WTC11 (cell line): ENCODE measurements at regions not wholly inside any gene's neighbourhood (a gene's known extent, or its start where the extent isn't known, plus 50 kb on each side); places are given as distances from the start of the nearest gene placed in this dataset.
"Not testable (repeated sequence)": the region's sequence is repeated elsewhere in the genome, so short reads cannot be mapped to it uniquely, and the experiment has no call there.

Source experiments
- JUN ChIP-seq: sonication (generic); formaldehyde crosslinking; IDR thresholded peaks from 2 replicates; pipeline ENCODE4 v1.8.0; 2023; ENCODE audit warnings: mild to moderate bottlenecking, missing genetic modification reagents
- NR2C2 ChIP-seq: sonication (generic); formaldehyde crosslinking; IDR thresholded peaks from 2 replicates; pipeline ENCODE4 v1.8.0; 2022; ENCODE audit warnings: mild to moderate bottlenecking, missing genetic modification reagents
- PRRX2 ChIP-seq: fragments of 250-450 bp; sonication (Bioruptor Pico); IDR thresholded peaks from 2 replicates; pipeline ENCODE4 v1.8.0; 2021; ENCODE audit warnings: mild to moderate bottlenecking
- SP1 ChIP-seq: sonication (generic); formaldehyde crosslinking; conservative IDR thresholded peaks from 2 replicates; pipeline ENCODE4 v1.8.1; 2022; ENCODE audit warnings: missing genetic modification reagents
- TCF7 ChIP-seq: sonication (generic); formaldehyde crosslinking; IDR thresholded peaks from 2 replicates; pipeline ENCODE4 v1.8.0; 2022; ENCODE audit warnings: mild to moderate bottlenecking, low read depth, missing genetic modification reagents, moderate library complexity
- TEAD1 ChIP-seq: sonication (generic); formaldehyde crosslinking; IDR thresholded peaks from 2 replicates; pipeline ENCODE4 v1.8.0; 2022; ENCODE audit warnings: mild to moderate bottlenecking, missing genetic modification reagents
- TF ChIP-seq, protein P1 (sequence below): sonication (generic); formaldehyde crosslinking; conservative IDR thresholded peaks from 2 replicates; pipeline ENCODE4 v1.8.1; 2023; ENCODE audit warnings: mild to moderate bottlenecking, low read depth, missing genetic modification reagents, moderate library complexity
- TF ChIP-seq, protein P2 (sequence below): sonication (generic); formaldehyde crosslinking; IDR thresholded peaks from 2 replicates; pipeline ENCODE4 v1.8.0; 2023; ENCODE audit warnings: missing genetic modification reagents
- TF ChIP-seq, protein P3 (sequence below): fragments of 200-600 bp; IDR thresholded peaks from 2 replicates; pipeline ENCODE4 v1.8.0; 2022; ENCODE audit warnings: antibody characterized with exemption
- TF ChIP-seq, protein P4 (sequence below): sonication (generic); formaldehyde crosslinking; IDR thresholded peaks from 2 replicates; pipeline ENCODE4 v1.8.0; 2022; ENCODE audit warnings: missing genetic modification reagents

DNA sequence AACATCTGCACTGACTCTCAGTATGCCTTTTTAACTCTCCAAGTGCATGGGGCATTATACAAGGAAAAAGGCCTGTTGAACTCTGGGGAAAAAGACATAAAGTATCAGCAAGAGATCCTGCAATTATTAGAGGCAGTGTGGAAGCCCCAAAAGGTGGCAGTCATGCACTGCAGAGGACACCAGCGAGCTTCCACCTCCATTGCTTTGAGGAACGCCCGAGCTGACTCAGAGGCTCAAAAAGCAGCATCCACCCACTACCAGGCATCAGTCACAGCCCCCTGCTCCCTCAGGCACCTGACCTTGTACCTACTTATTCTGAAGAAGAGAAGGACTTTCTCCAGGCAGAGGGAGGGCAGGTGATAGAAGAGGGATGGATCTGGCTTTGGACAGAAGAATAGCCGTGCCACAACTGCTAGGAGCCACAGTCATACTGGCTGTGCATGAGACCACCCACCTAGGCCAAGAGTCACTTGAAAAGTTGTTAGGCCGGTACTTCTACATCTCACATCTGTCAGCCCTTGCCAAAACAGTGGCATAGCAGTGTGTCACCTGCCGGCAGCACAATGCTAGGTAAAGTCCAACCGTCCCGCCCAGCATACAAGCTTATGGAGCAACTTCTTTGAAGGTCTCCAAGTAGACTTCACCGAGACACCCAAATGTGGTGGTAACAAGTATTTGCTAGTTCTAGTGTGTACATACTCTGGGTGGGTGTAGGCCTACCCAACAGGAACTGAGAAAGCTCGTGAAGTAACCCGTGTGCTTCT, 439.1 kb upstream of the CA10 start:
- TF ChIP-seq, protein P1, sequence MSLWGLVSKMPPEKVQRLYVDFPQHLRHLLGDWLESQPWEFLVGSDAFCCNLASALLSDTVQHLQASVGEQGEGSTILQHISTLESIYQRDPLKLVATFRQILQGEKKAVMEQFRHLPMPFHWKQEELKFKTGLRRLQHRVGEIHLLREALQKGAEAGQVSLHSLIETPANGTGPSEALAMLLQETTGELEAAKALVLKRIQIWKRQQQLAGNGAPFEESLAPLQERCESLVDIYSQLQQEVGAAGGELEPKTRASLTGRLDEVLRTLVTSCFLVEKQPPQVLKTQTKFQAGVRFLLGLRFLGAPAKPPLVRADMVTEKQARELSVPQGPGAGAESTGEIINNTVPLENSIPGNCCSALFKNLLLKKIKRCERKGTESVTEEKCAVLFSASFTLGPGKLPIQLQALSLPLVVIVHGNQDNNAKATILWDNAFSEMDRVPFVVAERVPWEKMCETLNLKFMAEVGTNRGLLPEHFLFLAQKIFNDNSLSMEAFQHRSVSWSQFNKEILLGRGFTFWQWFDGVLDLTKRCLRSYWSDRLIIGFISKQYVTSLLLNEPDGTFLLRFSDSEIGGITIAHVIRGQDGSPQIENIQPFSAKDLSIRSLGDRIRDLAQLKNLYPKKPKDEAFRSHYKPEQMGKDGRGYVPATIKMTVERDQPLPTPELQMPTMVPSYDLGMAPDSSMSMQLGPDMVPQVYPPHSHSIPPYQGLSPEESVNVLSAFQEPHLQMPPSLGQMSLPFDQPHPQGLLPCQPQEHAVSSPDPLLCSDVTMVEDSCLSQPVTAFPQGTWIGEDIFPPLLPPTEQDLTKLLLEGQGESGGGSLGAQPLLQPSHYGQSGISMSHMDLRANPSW (CRISPR knock-in tag): not testable (repeated sequence)
- TF ChIP-seq, protein P2, sequence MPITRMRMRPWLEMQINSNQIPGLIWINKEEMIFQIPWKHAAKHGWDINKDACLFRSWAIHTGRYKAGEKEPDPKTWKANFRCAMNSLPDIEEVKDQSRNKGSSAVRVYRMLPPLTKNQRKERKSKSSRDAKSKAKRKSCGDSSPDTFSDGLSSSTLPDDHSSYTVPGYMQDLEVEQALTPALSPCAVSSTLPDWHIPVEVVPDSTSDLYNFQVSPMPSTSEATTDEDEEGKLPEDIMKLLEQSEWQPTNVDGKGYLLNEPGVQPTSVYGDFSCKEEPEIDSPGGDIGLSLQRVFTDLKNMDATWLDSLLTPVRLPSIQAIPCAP (CRISPR knock-in tag): not testable (repeated sequence)
- not testable (repeated sequence) for TF ChIP-seq SP1 (CRISPR knock-in tag); JUN; NR2C2 (CRISPR knock-in tag); PRRX2 (CRISPR knock-in tag); TCF7 (CRISPR knock-in tag); TEAD1 (CRISPR knock-in tag)
- TF ChIP-seq, protein P3, sequence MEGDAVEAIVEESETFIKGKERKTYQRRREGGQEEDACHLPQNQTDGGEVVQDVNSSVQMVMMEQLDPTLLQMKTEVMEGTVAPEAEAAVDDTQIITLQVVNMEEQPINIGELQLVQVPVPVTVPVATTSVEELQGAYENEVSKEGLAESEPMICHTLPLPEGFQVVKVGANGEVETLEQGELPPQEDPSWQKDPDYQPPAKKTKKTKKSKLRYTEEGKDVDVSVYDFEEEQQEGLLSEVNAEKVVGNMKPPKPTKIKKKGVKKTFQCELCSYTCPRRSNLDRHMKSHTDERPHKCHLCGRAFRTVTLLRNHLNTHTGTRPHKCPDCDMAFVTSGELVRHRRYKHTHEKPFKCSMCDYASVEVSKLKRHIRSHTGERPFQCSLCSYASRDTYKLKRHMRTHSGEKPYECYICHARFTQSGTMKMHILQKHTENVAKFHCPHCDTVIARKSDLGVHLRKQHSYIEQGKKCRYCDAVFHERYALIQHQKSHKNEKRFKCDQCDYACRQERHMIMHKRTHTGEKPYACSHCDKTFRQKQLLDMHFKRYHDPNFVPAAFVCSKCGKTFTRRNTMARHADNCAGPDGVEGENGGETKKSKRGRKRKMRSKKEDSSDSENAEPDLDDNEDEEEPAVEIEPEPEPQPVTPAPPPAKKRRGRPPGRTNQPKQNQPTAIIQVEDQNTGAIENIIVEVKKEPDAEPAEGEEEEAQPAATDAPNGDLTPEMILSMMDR: not testable (repeated sequence)
- TF ChIP-seq, protein P4, sequence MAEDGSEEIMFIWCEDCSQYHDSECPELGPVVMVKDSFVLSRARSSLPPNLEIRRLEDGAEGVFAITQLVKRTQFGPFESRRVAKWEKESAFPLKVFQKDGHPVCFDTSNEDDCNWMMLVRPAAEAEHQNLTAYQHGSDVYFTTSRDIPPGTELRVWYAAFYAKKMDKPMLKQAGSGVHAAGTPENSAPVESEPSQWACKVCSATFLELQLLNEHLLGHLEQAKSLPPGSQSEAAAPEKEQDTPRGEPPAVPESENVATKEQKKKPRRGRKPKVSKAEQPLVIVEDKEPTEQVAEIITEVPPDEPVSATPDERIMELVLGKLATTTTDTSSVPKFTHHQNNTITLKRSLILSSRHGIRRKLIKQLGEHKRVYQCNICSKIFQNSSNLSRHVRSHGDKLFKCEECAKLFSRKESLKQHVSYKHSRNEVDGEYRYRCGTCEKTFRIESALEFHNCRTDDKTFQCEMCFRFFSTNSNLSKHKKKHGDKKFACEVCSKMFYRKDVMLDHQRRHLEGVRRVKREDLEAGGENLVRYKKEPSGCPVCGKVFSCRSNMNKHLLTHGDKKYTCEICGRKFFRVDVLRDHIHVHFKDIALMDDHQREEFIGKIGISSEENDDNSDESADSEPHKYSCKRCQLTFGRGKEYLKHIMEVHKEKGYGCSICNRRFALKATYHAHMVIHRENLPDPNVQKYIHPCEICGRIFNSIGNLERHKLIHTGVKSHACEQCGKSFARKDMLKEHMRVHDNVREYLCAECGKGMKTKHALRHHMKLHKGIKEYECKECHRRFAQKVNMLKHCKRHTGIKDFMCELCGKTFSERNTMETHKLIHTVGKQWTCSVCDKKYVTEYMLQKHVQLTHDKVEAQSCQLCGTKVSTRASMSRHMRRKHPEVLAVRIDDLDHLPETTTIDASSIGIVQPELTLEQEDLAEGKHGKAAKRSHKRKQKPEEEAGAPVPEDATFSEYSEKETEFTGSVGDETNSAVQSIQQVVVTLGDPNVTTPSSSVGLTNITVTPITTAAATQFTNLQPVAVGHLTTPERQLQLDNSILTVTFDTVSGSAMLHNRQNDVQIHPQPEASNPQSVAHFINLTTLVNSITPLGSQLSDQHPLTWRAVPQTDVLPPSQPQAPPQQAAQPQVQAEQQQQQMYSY (CRISPR knock-in tag): not testable (repeated sequence)
